NCI-H1105 treated with DMSO at 0.1 percent for 48 hours (cell line): ENCODE measurements at regions not wholly inside any gene's neighbourhood (a gene's known extent, or its start where the extent isn't known, plus 50 kb on each side); places are given as distances from the start of the nearest gene placed in this dataset.
"Not testable (repeated sequence)": the region's sequence is repeated elsewhere in the genome, so short reads cannot be mapped to it uniquely, and the experiment has no call there.

Experiments used
- DNase-seq: peaks from one replicate; lab custom pipeline; 2025; lab: John Stamatoyannopoulos, UW

DNA sequence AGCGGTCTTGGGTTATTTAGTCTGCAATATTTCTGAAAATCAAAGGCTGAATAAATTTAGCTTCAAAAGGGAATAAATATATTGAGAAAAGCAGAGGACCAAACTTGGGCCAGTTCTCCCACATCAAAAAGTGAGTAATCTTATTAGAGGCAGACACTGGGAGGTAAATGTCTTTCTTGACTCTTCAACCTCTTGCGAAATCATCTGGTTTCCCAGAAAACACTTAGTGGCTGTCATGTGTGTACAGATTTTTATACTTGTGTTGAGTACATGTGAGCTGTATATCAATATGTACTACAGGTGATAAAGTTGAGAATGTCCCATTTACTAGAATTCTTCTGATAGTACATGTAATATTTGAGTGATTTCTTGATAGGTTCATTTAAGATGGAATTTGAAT is 454.9 kb downstream of the PRR16 start:
- no peak for DNase-seq

DNA sequence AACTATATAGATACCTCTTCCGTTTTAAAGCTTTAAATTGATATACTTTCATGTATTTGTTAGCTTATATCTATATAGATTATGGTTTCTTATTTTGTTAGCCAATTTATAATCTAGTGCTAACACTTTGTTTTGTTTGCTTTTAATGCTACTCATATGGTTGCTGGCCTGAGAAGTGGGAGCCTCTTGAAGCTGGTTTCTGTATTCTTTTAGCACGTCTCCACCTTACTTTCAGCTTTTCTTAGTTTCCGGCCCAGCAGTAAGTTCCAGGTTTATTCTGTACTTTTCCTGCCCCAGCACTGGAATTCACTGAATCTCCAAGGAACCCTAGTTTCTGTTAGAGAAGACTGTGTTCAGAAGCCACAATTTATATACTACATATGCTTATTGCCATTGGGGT is 458.9 kb downstream of the PRR16 start:
- no peak for DNase-seq

DNA sequence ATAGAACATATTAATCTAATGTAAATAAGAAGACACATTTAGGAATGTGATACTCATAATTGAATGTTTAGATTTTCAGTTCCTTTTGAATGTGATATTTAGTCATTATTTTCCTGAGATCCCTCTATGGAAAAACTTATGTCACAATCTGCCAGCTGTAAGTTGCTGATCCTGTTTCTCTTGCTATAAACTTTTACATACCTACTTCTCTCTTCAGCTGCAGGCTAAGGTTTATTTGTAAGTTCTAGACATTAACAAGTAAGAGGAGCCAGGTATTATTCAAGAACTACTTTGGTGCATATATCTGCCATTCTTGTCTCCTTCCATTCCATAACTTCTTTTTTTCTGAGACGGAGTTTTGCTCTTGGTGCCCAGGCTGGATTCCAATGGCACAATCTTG is 462.4 kb downstream of the PRR16 start:
- no peak for DNase-seq

DNA sequence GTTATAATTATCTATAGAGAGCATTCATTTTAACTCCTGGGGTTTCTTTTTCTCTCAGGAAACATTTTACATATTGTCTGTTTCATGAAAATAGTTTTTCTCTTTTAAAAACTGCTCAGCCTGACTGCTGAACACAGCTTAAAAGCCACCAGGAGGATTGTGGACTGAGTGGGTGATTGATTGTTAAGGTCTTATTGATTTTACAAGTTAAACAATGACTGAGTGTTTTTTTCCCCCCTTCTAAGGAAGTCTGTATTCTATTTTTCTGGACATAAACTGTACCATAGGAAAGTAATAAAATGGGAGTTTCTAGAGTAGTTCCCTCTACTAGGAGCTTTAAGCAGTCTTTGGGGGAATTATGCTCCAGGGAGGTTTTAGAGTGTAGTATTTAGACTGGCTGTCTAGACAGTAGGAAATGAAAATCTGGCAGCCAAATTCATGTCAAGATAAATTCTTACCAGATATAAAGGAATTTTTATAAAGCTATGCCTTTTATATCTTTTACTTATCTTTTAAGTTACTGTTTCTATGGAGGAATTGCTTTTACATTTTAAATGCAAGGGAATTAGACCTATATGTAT is 463.9 kb downstream of the PRR16 start:
- DNase-seq: no peak

DNA sequence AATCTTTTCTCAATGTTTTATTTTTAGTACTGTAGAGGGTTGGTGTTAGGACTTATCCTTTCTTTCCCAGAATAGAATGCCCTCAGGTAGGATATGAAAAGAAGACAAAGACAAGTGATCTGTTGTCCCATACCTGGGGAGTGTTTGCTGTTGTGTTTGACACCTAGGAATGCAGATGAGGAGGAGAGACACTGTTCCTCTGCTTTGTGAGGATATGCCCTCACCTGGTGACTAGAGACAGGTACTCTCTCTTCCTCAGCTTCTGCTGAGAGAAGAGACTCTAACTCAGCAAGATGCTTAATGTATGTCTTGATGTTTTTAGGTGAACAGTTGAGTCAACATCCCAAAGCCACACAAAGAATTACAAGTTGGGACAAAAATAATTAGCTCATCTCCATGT is 468.4 kb downstream of the PRR16 start:
- DNase-seq: no peak

DNA sequence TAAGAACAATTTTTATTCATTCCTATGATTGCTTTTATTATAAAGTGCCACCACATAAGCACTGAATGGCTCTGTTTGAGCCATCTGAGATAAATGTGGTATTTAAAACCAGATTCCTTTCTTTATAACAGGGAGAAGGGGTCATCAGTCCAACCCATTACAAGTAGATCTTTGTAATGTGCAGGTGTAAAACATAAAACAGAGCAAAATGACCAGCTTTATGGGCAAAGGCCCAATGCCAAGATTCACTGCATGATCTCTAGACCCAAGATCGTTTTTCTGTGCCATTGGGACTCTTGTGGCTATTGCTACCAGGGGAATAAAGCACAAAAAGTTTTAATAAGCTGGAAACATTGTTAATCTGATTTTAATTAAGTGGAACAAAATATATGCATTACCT is 469.9 kb downstream of the PRR16 start:
- no peak for DNase-seq

DNA sequence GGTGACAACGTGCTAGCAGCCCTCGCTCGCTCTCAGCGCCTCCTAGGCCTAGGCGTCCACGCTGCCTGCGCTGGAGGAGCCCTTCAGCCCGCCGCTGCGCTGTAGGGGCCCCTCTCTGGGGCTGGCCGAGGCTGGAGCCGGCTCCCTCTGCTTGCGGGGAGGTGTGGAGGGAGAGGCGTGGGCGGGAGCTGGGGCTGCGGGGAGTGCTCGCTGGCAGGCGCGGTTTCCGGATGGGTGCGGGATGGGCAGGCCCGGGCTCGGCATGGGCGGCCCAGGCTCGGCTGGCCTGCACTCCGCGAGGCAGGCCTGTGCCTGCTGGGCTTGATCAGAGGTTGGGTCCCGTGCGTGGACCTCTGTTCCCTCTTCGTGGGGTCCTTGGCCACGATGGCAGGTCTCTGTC is 472.6 kb downstream of the PRR16 start:
- no peak for DNase-seq

DNA sequence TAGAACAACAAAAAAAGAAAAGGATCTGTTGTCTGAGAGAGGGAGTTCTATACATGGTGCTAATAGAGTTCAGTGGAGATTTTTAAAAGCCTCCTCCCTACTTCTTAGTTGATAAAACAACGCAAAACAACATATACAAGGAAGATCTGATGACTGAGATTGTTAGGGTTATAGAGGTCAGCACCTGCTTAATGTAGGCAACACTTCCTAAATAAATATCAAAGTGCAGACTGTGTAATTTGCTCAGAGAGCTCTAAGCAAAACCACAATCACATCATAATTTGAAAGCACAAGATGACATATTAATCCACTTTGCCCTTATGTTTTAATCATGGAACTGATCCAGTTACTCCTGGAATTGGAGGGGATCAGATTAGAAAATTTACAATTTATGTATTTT is 474.5 kb downstream of the PRR16 start:
- no peak for DNase-seq

DNA sequence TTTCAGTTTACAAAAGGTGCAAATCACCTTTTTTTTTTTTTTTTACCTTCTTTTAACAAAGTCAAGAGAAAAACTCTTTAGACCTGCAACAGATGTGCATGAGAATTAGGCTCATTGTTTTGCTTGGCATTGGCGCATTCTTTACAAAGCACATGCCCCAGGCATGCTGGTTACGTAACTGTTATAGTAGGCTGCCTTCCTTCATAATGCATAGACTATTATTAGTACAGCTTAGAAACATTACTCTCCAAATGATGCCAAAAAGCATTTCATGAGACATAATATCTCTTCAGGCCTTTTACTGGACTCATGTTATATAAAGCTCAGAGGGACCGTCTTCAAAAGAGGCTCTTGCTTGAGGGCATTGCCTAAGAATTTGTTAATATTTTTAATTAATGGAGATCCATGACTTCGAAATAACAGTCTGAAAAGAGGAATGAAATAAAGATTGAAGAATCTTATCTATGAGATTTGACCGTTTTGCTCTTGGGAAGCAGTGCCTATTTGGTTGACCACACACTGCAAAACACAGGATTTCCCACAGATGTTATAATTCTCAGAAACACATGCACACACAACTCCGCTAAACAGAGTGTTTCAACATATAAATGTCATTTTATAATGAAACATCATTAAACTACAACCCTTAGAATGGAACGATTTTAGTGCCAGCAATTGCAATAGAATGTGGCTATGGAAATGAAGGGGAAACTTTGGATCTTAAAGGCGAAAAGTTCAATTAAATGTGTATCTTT is 478.7 kb downstream of the PRR16 start:
- DNase-seq: no peak

DNA sequence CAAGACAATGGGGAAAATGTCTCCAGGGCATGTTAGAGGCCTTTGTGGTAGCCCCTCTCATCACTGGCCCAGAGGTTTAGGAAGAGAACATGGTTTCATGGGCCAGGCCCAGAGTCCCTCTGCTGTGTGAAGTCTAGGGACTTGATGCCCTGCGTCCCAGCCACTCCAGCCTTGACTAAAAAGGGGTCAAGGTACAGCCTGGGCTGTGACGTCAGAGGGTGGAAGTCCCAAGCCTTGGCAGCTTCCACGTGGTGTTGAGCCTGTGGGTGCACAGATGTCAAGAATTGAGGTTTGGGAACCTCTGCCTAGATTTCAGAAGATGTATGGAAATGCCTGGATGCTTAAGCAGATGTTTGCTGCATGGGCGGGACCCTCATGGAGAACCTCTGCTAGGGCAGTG is 485.5 kb downstream of the PRR16 start:
- not testable (repeated sequence) for DNase-seq

DNA sequence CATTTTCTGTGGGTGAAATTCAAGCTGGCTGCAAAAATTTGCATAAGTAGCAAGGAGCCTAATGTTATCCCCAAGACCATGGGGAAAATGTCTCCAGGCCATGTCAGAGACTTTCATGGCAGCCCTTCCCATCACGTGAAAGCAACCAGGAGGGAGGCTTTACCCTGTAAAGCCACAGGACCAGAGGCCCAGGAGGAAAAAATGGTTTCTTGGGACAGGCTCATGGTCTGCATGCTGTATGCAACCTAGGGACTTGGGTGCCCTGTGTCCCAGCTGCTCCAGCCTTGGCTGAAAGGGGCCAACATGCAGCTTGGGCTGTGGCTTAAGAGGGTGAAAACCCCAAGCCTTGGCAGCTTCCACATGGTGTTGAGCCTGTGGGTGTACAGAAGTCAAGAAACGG is 489.3 kb downstream of the PRR16 start:
- DNase-seq: not testable (repeated sequence)

DNA sequence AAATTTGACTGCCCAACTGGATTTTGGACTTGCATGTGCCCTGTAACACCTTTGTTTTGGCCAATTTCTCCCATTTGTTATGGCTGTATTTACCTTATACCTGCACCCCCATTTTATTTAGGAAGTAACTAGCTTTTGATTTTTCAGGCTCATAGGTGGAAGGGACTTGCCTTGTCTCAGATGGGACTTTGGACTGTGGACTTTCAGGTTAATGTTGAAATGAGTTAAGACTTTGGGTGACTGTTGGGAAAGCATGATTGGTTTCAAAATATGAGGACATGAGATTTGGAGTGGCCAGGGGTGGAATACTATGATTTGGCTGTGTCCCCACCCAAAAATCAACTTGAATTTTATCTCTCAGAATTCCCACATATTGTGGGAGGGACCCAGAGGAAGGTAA is 490.2 kb downstream of the PRR16 start:
- DNase-seq: no peak

DNA sequence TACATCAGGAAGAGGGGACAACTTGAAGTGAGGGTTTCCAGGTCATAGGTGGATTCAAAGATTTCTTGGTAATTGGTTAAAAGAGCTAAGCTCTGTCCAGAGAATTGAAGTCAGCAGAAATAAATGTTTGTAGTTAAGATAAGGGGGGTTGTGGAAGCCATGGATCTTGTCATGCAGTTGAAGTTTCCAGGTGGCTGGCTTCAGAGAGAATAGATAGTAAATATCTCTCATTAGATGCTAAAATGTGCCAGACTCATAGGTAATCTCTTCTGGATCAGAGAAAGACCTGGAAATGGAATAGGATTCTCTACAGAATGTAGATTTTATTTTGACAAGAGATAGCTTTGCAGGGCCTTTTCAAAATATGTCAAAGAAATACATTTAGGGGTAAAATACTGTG is 491.7 kb downstream of the PRR16 start:
- no peak for DNase-seq

DNA sequence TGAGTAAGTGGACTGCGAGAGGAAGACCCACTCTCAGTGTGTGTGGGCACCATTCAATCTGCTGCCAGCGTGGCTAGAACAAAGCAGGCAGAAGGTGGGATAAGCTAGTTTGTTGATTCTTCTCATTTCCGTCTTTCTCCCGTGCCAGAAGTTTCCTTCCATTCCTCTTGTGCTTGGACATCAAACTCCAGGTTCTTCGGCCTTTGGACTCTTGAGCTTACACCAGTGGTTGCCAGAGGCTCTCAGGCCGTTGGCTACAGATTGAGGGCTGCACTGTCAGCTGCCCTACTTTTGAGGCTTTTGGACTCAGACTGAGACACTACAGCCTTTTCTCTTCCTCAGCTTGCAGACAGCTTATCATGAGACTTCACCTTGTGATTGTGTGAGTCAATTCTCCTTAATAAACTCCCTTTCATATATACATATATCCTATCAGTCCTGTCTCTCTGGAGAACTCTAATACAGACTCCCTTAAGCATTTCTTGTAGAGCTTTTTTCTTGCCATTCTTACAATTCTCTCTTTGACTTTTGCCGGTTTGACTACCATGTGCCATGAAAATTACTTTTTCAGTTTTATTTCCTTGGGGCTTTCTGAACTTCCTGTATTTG is 494.9 kb downstream of the PRR16 start:
- DNase-seq: no peak

DNA sequence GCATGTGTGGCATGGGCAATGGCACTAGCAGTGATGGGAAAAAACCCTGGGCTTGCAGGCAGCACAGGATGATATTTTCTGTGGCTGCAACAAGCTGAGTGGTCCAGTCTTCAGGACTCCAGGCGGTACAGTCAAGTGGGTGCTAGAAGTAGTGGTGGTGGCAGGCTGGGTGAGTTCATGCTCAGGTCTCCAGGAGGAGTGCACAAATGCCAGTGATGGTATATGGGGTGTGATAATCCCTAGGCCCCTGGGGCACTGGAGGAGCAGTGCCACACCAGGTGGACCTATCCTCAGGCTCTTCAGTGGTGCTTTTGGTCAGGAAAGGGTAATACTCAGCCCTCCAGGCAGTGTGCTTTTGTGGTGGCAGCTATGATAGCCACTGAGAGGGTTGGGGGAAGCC is 496.4 kb downstream of the PRR16 start:
- DNase-seq: no peak

DNA sequence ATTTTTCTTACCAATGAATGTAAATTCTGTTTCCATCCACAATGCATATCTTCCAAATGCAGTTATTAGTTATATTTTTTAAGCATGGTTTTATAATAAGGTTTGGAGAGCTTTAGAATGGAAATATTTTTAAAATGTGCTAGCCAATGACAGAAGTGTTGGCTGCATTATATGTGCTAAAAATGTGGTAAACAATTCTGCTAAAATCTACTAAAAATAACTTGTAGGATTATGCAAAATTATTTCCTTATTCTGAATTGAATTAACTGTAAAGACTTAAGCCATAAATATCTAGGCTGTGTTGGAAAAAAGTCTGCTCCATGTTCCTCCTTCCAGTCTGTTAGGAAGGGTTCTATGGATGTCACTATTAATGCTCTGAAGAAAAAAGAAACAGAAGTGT is 503.3 kb downstream of the PRR16 start:
- DNase-seq: no peak

DNA sequence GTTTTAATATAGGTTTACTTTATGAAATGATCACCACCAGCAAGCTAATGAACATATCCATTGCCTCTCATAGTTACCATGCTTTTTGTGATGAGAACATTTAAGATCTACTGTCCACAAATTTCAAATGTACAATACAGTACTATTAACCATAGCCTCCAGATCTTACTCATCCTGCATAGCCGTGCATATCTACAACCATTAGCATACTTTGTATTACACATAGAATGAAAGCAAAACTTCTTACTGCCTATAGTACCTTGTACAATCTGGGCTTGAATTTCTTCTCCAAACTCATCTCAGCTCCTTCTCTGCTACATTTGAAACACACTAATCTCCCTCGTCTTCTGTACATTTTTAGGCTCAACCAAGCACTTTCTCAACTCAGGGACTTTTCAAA is 510.6 kb downstream of the PRR16 start:
- no peak for DNase-seq

DNA sequence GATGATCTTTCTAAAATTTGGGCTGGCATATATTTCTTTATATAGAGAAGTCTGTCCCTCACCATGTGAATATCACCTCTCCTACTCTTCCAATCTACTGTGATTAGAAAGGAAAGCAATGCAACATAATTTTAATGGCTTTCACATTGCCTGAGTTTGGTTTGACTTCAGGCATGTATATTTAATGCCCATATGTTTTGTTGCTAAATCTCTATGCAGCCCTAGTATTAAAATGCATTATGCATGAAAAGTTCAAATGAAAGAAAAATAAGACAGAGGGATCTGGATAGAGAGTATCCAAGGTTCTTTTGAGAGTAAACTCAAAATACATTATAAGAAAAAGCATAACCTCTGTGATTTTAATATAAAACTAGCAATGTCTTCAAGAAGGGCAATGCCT is 518.3 kb downstream of the PRR16 start:
- no peak for DNase-seq

DNA sequence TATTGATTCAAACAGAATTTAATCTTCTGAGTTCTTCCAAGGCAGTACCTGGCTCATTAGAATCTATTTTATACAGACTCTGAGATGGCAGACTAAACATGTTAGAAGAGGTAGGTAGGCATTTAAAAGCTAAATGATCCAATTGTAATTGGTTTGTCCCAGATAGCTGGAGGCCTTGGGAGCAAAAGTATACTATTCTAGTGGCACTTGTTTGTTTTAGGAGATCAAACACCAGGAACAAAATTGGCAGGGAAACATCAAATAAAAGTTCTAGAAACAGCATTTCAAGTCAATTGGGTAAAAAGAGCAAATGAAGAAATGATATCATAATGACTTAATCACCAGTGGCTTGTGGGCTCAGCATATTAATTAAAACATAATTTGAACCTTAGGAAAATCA is 521.4 kb downstream of the PRR16 start:
- DNase-seq: no peak

DNA sequence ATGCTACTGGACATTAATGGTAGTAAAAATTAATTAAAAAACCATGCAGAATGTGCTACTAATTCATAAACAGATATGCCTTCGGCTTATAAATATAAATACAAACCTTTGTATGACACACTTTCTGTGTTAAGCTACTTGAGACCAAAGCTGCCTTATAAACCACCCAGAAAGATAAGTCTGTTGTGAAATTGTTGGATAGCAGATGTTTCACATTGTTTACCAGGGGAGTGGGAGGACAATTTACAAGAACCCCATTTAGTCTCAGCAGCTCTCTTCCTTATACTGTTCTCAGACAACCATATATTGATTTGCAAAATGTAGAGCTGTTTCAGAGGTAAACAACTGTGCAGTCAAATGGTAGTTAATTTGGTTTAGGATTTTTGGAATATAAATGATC is 524.4 kb downstream of the PRR16 start:
- no peak for DNase-seq

DNA sequence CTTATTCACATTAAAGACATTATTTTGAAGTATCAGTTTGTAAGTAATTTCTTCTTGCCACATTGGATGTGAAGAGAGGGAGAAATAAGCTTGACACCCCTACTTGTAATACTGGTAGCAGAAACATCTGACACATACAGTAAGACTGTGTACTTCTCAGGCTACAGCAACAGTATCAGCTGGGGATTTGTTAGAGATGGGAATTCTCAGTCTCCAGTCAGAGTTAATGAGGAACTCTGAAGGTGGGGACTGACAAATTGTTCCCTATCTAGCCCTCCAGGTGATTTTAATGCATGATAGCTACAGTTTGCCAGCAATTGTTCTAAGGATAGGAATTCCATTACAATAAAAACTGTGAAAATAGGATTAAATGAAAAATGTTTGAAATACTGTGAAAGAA is 524.8 kb downstream of the PRR16 start:
- no peak for DNase-seq

DNA sequence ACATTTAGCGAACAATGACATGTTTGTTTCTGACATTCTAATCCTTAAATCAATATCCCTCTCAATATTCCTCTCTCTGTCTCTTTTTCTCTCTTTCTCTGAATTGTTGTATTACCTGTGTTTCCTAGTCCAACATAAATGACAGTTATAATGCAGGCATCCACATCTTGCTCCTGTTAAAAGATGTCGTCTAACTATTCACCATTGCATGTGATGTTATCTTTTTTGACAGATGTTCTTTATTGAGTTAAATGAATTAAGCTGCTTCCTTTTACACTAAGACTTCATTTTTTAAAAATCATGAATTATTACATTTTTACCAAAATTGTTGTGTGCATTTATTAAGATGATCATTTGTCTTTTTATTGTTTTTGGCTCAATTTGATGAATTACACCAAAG is 527.5 kb downstream of the PRR16 start:
- no peak for DNase-seq

DNA sequence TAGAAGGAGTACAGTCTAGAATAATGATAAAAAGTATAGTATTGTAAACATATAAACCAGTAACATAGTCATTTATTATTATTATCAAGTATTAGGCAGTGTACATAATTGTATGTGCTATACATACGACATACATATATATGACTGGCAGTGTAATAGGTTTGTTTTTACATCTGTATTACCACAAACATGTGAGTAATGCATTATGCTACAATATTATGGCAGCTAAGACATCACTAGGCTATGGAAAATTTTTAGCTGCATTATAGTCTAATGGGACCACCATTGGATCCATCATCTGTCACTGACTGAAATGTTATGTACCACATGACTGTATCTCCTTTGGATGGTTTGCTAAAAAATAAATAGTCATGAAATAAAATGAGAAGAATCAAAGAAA is 530.0 kb downstream of the PRR16 start:
- DNase-seq: no peak

DNA sequence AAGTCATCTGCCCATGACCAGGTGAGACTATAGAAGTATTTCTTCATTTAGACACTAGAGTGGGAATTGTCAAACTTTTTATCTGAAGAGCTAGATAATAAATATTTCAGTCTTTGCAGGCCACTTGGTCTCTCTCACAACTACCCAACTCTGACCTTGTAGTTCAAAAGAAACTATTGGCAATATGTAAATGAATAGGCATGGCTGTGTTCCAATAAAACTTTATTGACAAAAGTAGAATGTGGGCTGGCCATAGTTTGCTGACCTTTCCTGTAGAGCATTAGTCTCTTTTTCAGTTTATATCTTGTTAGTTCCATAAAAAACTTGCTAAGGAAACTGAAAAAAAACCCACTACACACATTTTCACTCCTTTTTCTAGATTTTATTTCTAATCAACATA is 535.5 kb downstream of the PRR16 start:
- DNase-seq: no peak
